ENCODE measurements at regions not wholly inside any gene's neighbourhood (a gene's known extent, or its start where the extent isn't known, plus 50 kb on each side); places are given as distances from the start of the nearest gene placed in this dataset.

DNA sequence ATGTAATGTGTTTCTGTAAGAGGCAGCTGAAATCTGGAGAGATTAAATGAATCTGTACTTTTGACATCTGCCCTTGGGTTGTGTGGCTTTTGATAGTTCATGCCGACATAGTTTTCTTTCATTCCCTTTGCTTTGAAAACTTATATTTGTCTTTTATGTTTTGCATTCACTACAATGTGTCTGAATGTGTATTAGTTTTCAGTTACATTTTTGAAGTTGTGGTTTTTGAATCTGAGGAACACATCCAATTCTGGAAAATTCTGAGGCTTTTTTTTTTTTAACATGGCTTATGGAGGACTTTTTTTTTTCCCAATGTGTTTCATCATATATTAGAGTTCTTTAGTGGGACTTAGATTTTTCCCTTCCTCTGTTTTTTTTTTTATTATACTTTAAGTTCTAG lies 683.7 kb upstream of the SOX9 start:
- Histone ChIP-seq H2AFZ (ENCODE audit: low read depth, low read length) (no peak overlapping the region), H3K9me1 (replicated peaks; ENCODE audit: control insufficient read depth, extremely low read depth, insufficient read depth, low read length) (no peaks in the 10 kb centered on the region), H3K4me2 (ENCODE audit: insufficient read depth, low read length) (no peak overlapping the region), H4K20me1 (replicated peaks; ENCODE audit: control insufficient read depth, extremely low read depth, insufficient read depth, low read length) (no peaks in the 10 kb centered on the region), H3K9me3 (replicated peaks; ENCODE audit: control insufficient read depth, insufficient read depth, low read length) (no peaks in the 10 kb centered on the region), H3K36me3 (ENCODE audit: control insufficient read depth in 2 of 2, extremely low read depth in 1 of 2, insufficient read depth in 2 of 2, low read length in 2 of 2) (no peaks in the 10 kb centered on the region), H3K79me2 (ENCODE audit: control insufficient read depth, insufficient read depth, low read length) (no peaks in the 10 kb centered on the region), H3K27me3 (ENCODE audit: control insufficient read depth in 2 of 2, insufficient read depth in 2 of 2, low read length in 2 of 2) (no peaks in the 10 kb centered on the region), H3K4me3 (replicated peaks in 1 of 3; ENCODE audit: insufficient read depth in 1 of 3, low read depth in 1 of 3, low read length in 3 of 3) (no peak overlapping the region), H3K9ac (replicated peaks; ENCODE audit: extremely low read depth, insufficient read depth, low read length) (no peak overlapping the region), H3K4me1 (ENCODE audit: control insufficient read depth, extremely low read depth, insufficient read depth, low read length) (no peaks in the 10 kb centered on the region), H3K27ac (ENCODE audit: insufficient read depth, low read depth, low read length) (no peak overlapping the region)
- FAIRE-seq: no peak
- POLR2A ChIA-PET: no interaction called here
- intact Hi-C loops (cut with micrococcal nuclease) (no loop called here), dilution Hi-C loops (cut with MboI; ENCODE audit: extremely low pct_ligation_motif_present, low sequenced_read_pairs) (no loop called here)
- DNase-seq (ENCODE audit: low read depth, low spot score): no peak
- no TSS peak for BruUV-seq (replicated peaks)
- CTCF ChIA-PET: no interaction called here
- TF ChIP-seq FOS (IDR thresholded peaks at IDR 0.05; ENCODE audit: borderline replicate concordance, insufficient read depth, low read length) (no peak), EZH2 (IDR thresholded peaks at IDR 0.05; ENCODE audit: borderline replicate concordance, low read depth, low read length, severe bottlenecking) (no peak), MAX (IDR thresholded peaks at IDR 0.05; ENCODE audit: insufficient read depth, insufficient read length) (no peak), JUN (IDR thresholded peaks at IDR 0.05; ENCODE audit: borderline replicate concordance, insufficient read depth, insufficient read length, low read depth) (no peak), POLR2AphosphoS5 (IDR thresholded peaks at IDR 0.05; ENCODE audit: insufficient read depth, low read depth, low read length) (no peak), MYC (IDR thresholded peaks at IDR 0.05; ENCODE audit: low read depth, low read length) (no peak), CTCF (IDR thresholded peaks at IDR 0.05; ENCODE audit: extremely low read depth in 1 of 2, insufficient read depth in 1 of 2, low read depth in 1 of 2, low read length in 2 of 2) (no peak), GATA2 (IDR thresholded peaks at IDR 0.05; ENCODE audit: insufficient read depth, insufficient read length, low read depth, low read length) (no peak), POLR2A (IDR thresholded peaks at IDR 0.05; ENCODE audit: low read depth, low read length) (no peak)

Data from endothelial cell of umbilical vein (primary cell).